NCI-H748 treated with DMSO at 0.1 percent for 48 hours (cell line): ENCODE measurements at regions not wholly inside any gene's neighbourhood (a gene's known extent, or its start where the extent isn't known, plus 50 kb on each side); places are given as distances from the start of the nearest gene placed in this dataset.
"Not testable (repeated sequence)": the region's sequence is repeated elsewhere in the genome, so short reads cannot be mapped to it uniquely, and the experiment has no call there.

Experiments
- DNase-seq: peaks from one replicate; lab custom pipeline; 2025; lab: John Stamatoyannopoulos, UW

DNA sequence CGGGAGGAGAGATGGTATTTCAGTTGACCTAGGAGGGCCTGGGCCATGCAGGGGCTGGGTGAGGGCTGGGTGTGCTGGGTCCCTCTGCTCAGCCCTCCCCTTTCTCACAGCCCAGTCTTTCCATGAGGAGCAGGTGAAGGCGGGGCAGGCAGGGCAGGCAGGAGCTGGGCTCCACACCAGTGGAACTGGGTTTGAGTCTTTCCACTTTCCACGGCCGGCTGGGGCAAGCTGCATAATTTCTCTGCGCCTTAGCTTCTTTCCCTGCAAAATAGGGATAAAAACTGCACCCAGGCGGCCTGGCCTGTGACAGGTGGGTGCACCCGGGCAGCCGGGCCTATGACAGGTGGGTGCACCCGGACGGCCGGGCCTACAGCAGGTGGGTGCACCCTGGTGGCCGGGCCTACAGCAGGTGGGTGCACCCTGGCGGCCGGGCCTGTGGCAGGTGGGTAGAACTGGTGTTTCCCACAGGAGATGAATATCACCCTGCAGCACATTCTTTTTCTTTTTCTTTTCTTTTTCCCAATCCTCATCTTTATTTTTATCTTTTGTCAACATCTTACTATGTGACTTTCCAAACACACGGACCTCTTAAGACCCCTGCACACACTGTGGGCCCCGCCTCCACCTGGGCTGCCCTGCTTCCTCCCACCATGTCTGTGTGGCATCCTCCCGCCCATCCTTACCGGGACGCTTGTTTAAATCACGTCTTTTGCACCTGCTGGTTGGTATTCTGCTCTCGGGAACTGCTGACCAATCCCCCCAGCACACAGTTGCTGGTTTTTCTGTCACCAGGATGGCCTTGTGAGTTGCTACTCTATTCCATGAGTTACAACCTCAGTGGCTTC, 111.3 kb downstream of the NPIPB11 start:
- not testable (repeated sequence) for DNase-seq

DNA sequence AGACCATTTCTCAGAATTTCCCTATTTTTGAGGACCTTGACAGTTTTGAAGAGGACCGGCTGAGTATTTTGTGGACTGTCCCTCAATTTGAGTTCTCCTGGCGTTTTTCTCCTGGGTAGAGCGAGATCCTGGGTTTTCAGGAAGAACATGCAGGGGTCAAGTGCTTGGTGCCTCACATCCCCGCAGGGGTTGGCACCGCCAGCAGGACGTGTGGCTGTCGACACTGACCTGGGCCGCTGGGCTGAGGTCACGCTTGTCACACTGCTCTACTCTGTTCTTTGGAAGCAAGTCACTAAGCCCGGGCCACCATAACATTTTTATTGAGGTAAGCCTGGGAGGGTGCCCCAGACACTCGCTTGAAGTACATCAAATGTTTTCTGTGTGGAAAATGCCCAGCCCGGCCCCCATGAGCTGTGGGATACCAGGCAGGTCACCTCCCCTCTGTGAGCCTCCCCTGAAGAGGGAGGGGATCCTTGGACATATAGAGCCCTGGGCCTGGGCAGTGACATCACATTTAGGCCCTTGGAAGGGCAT, 112.0 kb downstream of the NPIPB11 start:
- not testable (repeated sequence) for DNase-seq

DNA sequence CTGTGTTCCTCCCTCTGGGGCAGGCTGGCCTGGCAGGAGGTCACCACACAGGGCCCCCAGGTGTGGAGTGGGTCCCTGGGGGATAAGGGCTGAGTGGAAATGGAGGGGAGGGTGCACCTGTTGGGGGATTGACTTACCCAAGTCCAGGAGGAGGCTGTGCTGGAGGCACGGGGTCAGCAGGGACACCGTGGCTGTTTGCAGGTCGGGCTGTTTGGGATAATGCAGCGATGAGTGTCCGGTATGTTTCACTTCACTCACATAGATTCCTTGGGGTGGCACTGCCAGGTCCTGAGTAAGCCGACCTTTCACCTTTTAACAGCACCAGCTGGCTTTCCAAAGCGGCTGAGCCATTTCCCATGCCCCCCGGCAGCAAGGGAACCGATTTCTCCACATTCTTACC, 113.0 kb downstream of the NPIPB11 start:
- not testable (repeated sequence) for DNase-seq

DNA sequence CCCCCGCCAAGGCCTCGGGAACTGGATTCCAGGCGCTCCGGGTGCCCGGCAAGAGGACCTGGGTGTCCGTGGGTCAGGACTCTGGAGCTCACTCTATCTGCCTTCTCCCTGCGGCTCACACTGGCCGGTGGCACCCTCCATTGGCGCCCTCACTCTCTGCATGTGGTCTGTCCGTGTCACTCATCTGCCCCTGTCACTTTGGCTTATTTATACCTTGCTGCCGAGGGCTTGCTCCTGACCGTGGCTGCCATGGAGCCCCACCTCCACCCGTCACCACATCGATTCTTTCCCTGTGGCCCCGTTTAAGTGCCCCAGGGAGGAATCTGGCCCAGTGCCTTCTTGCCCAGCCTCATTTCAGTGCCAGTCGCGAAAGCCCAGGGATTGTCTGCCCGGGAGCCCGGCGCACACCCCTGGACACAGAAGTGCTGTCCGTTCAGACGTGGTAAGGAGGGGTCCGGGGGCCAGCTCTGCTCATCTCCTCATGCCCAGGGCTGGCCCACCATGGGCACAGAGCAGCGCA, 113.5 kb downstream of the NPIPB11 start:
- DNase-seq, result not testable (repeated sequence)

DNA sequence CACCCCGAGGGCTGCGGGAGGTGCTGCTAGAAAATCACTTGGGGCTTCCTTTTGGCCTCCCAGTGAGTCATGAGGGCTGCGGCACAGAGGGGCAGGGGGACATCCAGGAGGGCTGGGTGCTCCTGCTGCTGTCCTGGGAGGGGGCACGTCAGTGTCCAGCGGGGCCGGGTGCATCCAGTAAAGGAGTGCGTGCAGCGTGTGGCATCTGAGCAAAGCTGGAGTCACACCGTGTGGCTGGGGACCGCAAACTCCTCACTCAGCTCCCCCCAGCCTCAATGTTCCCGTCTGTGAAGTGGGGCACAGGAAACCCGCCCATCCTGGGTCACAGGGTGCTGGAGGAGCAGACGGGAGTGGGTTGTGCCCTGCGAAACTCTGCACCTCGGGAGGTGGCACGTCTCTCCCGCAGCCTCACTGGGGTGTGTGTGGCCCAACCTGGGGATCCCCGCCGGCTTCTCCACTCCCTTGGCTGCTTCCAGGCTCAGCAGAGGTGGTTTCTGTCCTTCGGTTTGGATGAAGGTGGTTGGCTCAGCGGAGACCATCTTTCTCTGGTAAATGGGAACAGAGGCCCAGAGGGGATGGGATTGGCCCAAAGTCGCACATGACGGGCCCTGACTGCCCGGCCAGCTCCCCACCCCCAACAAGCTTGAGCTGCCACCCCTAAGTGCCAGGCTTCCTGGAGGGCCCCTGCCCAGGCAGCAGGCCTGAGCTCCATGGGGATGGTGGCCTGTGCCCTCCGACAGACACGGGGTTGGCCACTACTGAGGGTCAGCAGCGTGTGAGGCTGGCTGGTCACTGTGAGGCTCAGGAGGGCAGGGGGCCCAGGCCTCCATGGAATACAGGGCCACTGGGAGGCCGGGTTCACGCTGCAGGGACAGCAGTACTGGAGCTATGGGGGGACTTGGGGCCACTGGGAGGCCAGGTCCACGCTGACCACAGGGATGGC, 114.9 kb downstream of the NPIPB11 start:
- DNase-seq, result not testable (repeated sequence)

DNA sequence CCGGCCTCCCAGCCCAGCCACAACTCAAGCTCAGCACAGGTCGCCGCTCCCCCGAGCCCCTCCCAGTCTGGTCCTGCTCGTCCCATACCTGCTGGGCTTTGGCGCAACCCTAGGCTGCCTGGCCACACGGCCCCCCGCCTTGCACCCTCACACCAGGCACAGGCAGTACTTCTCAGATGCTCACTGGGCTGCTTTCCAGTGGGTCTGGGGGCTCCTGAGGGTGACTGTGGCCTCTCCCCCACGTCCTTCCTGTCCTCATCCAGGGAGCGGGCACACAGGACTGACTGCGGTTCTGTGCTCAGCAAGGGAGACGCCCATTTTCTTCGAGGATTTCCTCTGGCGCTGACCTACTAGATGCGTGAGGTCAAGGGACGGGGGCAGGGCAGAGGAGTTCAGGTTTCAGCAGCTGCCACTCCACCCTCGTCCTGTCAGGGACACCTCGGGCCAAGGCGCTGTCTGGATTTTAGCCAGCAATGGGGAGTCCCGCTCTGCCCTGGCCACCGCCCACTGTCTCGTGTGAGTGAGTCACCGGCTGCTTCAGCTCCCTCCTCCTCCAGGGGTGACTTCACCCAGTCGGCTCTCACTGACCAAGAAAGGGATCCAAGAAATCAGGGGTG, 115.8 kb downstream of the NPIPB11 start:
- DNase-seq, result no peak

DNA sequence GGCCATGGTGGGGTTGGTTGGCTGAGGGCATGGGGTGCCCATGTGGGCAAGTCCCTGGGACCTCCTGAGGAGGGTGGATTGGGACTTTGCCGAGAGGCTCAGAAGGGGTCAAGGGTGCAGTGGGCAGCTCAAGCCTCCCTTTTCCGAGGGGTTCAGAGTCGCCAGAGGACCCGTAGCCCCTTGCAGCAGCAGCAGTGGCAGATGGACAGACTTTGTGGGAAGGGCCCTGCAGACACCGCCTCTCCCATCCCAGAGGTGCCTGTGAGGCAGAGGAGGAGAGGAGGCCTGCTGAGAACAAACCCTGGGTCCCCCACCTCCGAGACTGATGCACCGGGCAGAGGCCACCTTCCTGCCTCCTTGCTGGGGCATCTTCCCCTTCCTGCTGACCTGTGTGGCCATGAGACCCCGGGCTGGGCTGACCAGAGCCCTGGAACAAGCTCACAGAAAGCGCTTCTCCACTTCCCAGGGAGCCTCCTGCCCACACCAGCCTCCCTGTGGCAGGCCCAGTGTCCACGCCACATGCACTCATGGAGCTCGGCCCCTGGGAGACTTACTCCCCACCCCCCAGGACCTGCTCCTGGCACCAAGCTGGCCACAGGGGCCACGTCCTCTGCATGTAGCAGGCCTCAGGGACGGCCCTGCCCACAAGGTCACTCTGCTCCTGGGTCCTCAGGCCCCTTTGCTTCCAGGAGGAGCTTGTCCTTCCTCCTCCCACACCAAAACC, 116.8 kb downstream of the NPIPB11 start:
- DNase-seq, result not testable (repeated sequence)

DNA sequence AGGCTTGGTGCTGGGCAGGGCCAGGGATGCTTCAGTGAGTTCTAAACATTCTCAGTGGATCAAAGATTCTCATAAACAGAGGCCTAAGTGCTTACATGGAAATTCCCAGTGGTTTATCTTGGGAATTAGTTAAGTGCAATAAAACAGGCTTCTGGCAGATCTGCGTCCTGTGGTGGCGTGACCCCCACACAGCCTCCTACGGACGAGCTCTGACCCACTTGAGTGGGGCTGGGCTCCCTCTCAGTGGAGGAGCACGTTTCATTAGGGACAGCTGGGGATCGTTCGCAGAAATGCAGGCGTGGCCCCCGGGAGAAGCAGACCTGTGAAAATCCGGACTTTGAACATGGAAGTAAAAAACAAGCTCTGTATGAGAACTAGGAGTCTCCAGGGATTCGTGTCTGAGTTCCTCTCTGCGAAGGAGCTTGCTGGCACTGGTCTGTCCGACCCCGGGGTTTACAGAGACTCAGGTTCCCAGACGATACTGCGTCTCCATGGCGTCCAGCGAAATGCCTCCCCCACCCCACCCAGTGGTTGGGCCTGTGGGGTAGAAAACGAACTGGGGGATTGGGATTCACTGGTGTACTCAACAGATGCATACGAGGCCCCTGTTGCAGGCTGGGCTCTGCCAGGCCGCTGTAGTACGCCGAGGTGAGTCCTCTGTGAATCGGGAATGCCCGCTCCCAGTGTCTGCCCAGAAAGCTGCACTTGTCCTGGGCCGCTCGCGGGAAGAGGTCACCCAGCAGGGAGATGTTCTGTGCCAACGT, 117.6 kb downstream of the NPIPB11 start:
- DNase-seq, result not testable (repeated sequence)

DNA sequence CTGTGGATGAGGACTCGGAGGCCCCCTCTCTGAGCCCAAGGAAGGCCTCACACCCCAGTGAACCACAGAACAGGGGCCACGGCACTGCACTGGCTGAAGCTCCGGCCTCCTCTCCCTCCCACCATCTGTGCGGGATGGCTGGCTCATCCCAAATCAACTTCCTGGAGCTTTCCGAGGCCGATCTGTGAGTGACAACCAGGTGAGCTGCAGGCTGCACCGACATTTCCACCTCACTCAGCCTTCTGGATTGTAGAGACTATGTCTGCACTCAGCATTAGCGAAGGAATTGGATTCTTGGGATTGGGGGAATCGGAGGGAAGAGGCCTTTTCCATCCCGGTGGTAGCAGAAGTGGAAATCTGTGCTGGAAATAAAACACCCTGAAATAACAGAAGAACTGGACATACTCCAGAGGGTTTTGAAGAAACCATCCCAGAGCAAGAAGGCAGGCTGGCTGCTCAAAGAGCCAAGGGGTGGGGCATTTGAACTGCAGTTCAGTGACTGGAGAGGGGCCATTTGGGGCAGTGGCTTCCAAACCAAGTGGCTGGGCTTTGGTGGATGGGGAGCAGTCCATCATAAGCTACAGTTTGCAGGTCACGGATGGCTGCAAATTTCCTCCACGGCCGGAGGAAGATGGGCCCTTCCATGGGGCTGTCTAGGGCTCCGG, 118.5 kb downstream of the NPIPB11 start:
- DNase-seq, result not testable (repeated sequence)

DNA sequence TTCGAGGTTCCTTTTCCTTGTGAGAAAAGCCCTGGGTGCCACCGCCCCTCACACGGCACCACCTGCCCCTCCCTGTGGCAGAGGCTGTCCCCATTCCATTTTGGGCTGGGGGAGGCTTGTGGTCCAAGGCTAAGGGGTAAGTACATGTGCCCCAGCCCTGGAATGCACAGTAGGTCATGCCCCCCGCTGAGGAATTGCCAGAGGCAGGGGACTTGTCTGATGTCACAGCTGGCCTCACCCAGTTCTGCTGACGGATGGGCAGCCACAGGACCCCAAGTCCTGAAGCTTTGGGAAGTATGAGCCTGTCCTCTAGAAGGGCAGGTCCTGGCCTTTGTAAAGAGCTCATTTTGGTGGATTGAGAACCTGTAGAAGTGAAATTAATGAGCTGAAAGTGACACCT, 119.3 kb downstream of the NPIPB11 start:
- DNase-seq, result not testable (repeated sequence)

DNA sequence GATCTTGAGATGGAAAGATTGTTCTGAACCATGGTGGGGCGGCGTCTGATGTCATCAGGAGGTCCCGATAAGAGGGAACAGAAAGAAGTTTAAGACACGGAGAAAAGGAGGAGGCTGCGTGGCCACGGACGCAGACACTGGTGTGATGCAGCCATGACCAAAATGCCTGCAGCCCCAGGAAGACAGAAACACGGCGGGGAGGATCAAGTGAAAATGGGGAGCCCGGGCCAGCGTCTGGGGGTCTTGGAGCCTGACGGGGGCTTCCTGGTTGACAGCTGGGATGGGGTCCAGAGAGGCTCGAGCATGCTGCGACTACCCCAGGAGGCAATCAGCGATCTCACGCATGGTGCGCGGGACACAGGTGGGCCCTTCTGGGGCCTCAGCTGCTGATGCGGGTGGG, 119.7 kb downstream of the NPIPB11 start:
- not testable (repeated sequence) for DNase-seq

DNA sequence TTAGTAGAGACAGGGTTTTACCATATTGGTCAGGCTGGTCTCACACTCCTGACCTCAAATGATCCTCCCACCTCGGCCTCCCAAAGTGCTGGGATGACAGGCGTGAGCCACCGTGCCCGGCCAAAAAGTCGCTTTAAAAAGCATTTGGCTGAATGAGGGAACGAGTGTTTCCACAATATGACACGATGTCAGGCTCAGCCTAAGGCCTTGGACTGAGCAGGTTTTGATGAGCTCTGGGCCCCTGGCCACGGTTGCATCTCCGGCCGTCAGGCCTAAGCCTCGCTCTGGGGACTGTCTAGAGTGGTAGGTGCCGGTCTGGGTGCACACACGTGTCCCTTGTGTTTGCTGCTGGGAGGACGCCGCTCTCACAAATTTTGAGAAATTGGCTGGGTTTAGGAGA, 120.3 kb downstream of the NPIPB11 start:
- not testable (repeated sequence) for DNase-seq

DNA sequence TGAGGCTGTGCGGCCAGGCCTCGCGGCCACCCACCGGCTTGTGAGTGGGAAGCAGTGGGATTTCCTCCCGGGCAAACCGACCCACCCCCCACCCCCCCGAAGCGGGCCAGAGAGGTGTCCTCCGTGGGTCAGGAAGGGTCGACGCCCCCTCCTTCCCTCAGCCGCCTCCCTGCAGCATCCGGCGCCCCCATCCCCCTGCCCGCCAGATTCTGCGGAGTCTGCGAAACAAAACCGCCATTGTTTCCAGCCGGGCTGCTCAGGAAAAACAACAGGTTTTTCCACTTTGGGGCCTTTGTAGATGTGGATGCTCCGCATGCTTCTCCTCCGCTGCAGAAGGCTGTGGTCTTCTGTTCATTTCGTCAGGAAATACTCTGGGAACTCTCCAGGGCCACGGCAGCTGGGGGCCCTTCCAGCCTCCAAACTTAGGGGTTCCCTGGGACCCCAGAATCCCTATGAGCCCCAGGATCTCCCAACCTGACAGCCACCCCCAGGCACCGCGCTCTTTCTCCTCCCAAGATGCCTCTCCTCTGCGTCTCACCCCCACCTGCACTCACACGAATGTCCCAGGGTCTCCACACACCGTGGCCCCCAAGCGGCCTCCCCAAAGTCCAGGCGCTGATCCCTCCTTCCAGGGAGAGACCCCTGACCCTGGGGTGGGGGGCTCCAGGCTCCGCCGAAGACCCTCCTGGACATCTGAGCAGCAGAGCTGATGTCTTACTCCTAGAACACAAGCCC, 121.2 kb downstream of the NPIPB11 start:
- peak; percentile 13 for DNase-seq

DNA sequence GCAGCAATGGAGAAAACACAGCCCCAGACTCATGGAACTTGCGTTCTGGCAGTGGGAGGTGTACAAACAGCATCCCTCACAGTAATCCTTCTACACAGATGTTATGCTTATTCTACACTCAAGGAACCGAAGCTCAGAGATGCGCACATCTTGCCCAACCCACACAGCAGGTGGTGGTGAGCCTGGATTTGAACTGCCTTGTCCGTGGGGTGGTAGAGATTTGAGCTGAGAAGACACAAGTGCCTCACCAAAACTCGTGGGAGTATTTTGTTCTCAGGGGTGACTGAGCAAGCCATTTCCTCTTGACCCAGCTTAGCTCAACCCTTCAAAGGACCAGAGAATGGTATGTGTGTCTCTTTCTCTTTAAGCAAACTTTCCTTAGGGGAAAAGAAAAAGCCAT, 121.8 kb downstream of the NPIPB11 start:
- not testable (repeated sequence) for DNase-seq

DNA sequence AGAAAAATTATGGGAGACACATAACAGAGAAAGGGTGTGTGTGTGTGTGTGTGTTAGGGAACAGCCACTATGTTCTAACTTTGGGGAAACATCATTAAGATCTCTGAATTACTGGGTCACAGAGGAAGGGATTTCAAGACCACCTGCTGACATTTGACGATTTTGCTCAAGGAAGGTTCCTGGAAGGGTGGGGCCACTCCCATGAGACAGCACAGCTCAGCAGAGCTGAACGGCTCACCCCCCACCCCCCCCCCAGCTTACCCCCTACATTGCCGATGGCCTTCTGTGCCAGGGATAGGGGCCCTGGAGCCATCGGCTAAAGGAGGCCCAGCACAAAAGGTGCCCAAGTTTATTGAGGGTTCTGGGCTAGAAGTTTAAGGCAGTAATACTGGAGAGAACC, 122.4 kb downstream of the NPIPB11 start:
- not testable (repeated sequence) for DNase-seq

DNA sequence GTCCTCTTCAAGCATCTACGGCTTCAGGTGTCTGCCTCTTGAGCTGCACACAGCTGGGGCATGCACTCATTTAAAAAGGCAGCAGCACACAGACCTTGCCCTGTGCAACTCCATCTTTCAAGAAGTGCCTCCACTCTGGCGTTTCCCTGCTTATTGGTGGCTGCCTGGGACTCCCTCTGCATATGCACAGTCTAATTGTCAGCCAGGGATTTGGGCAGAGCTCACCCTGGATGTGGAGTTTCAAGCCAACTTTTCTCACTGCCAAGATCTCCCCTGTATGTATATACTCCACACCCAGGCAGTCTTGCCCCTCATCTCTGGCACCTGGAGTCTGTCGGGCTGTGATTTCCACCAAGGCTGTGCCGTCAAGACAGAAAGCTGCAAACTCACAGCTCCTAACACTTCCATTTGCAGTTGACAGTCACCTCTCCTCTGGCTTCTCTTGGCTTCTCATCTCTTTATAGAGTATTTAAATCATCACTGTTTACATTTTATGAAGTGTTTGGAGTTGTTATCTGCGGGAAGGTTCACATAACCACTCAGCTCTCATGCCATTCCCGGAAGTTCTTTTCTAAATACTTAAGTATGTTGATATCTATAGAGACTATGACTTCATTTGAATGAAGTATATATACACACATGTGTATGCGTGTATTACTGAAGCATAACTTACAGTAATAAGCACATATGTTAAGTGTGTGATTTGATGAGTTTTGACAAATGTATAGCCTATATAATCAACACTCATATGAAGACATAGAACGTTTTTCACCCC, 128.2 kb downstream of the NPIPB11 start:
- DNase-seq, result not testable (repeated sequence)

DNA sequence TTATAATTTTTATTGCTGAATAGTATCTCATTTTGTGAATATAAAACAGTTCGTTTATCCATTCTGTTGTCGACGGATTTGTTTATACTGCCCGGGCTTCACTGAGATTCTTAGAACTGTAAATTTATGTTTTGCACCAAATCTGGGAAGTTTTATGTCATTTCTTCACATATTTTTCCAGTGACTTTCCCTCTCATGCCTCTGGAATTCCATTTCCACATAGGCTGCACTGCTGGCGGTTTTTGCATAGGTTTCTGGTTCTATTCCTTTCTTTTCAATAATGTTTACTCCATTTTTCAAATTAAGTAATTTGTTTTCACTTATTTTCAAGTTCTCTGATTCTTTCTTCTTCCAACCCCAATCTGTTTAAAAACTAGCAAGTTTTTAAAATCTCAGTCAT, 130.1 kb downstream of the NPIPB11 start:
- DNase-seq, result not testable (repeated sequence)
